OCI-LY7 (cell line): ENCODE measurements at regions not wholly inside any gene's neighbourhood (a gene's known extent, or its start where the extent isn't known, plus 50 kb on each side); places are given as distances from the start of the nearest gene placed in this dataset.

Experiments
- CTCF ChIP-seq: fragments of 200-600 bp; sonication (generic); conservative IDR thresholded peaks from 2 replicates; pipeline ENCODE4 v1.5.1; 2014; ENCODE audit warnings: mild to moderate bottlenecking, antibody characterized with exemption, low read length, moderate library complexity, mixed read lengths
- EZH2phosphoT487 ChIP-seq: fragments of 200-600 bp; sonication (generic); IDR thresholded peaks from 2 replicates; pipeline ENCODE4 v1.6.1; 2018; ENCODE audit warnings: low read depth, borderline replicate concordance, mild to moderate bottlenecking, mixed run types, antibody characterized with exemption, low read length, moderate library complexity, mixed read lengths

DNA sequence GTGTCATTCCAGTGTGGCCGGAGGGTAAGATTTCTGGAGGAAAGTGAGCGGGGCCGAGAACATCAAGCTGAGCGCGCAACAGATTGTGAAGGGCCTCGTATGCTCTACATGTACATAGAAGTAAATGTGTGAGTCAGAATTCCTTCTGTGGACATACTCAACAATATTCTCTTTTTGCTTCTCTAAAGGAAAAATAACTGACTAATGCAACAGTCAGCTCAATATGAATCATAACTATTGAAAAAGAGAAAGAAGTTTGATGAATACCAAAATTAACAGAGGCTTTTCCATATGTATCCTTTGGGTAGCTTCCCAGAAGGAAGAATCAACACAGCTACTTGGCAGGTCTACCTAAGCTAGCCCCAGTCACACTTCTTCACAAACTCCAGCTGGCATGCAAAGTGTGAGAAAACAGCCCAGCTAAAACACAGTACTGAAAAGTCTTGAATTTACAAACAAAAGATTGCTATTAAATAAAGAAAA lies 87.5 kb upstream of the ZFP42 start:
- TF ChIP-seq CTCF = no peak
- no peak for TF ChIP-seq EZH2phosphoT487
